IPS DF 6.9 (cell line): ENCODE measurements at regions not wholly inside any gene's neighbourhood (a gene's known extent, or its start where the extent isn't known, plus 50 kb on each side); places are given as distances from the start of the nearest gene placed in this dataset.

Experiments
- DNase-seq: peaks from one replicate; pipeline ENCODE4 v3.0.0-alpha.2; 2013; ENCODE audit warnings: low read depth, low spot score
- H3K27ac ChIP-seq: one replicate; pipeline ENCODE4 v1.5.1; 2013; ENCODE audit warnings: low read length, control low read depth
- H3K27me3 ChIP-seq: 2 replicates; pipeline ENCODE4 v1.6.1; 2013; ENCODE audit warnings: mild to moderate bottlenecking, low read length; ENCODE audit not compliant: control insufficient read depth, insufficient read depth
- H3K36me3 ChIP-seq: 2 replicates; pipeline ENCODE4 v1.6.1; 2013; ENCODE audit warnings: low read length; ENCODE audit not compliant: control insufficient read depth, insufficient read depth
- H3K4me1 ChIP-seq: 2 replicates; pipeline ENCODE4 v1.6.1; 2013; ENCODE audit warnings: low read length; ENCODE audit not compliant: control insufficient read depth, insufficient read depth
- H3K4me3 ChIP-seq: 2 replicates; pipeline ENCODE4 v1.5.1; 2013; ENCODE audit warnings: mild to moderate bottlenecking, low read length
- H3K9me3 ChIP-seq: 2 replicates; pipeline ENCODE4 v1.6.1; 2013; ENCODE audit warnings: low read length, inconsistent platforms; ENCODE audit not compliant: control insufficient read depth, insufficient read depth
- WGBS: extraction: QIAGEN DNeasy Blood & Tissue Kit; methylation state at CpG from one replicate; pipeline ENCODE4 v1.1.7; 2013; ENCODE audit warnings: mixed read lengths, missing lambda C conversion rate; ENCODE audit not compliant: insufficient read length, insufficient coverage; 5-methylcytosine and 5-hydroxymethylcytosine counted together

GRCh38 chr1:91173346-91173890, 151.6 kb upstream of the ZNF644 start:
- Histone ChIP-seq H3K27me3 (no peaks in the 10 kb centered on the region), H3K36me3 (no peaks in the 10 kb centered on the region), H3K4me3 (no peak overlapping the region), H3K4me1 (0 out of 2 replicates have a peak, but pooled peaks cover 1% of the 10 kb centered on the region), H3K9me3 (no peaks in the 10 kb centered on the region), H3K27ac (no peak overlapping the region)
- no peak for DNase-seq
- no CpG with 5 or more reads among the region's 9 CpGs for WGBS

GRCh38 chr1:91172541-91172940, 150.7 kb upstream of the ZNF644 start:
- Histone ChIP-seq H3K36me3 (no peaks in the 10 kb centered on the region), H3K4me1 (0 out of 2 replicates have a peak, but pooled peaks cover 1% of the 10 kb centered on the region), H3K27ac (no peak overlapping the region), H3K9me3 (no peaks in the 10 kb centered on the region), H3K27me3 (no peaks in the 10 kb centered on the region), H3K4me3 (no peak overlapping the region)
- no CpG with 5 or more reads among the region's 2 CpGs for WGBS
- no peak for DNase-seq

GRCh38 chr1:91171898-91172297, 150.1 kb upstream of the ZNF644 start:
- H3K9me3 ChIP-seq, result no peaks in the 10 kb centered on the region
- no peak for DNase-seq
- no peak overlapping the region for H3K27ac ChIP-seq
- no peaks in the 10 kb centered on the region for H3K36me3 ChIP-seq
- H3K4me3 ChIP-seq, result no peak overlapping the region
- 0 out of 2 replicates have a peak, but pooled peaks cover 1% of the 10 kb centered on the region for H3K4me1 ChIP-seq
- H3K27me3 ChIP-seq, result no peaks in the 10 kb centered on the region
- no CpG with 5 or more reads among the region's 7 CpGs for WGBS

- Histone ChIP-seq H3K4me1 (0 out of 2 replicates have a peak, but pooled peaks cover 1% of the 10 kb centered on the region), H3K27me3 (no peaks in the 10 kb centered on the region), H3K9me3 (no peaks in the 10 kb centered on the region), H3K27ac (no peak overlapping the region), H3K36me3 (no peaks in the 10 kb centered on the region), H3K4me3 (no peak overlapping the region)
- DNase-seq, result no peak
- WGBS, result no CpG with 5 or more reads among the region's 4 CpGs
Observed at GRCh38 chr1:91170571-91170970, 148.7 kb upstream of the ZNF644 start.

- Histone ChIP-seq H3K27me3 (no peaks in the 10 kb centered on the region), H3K27ac (no peak overlapping the region), H3K36me3 (no peaks in the 10 kb centered on the region), H3K4me1 (no peaks in the 10 kb centered on the region), H3K4me3 (no peak overlapping the region), H3K9me3 (no peaks in the 10 kb centered on the region)
- no CpG with 5 or more reads among the region's 6 CpGs for whole genome bisulfite sequencing
- DNase-seq, result no peak
Observed at GRCh38 chr1:91166106-91166712, 144.4 kb upstream of the ZNF644 start.

GRCh38 chr1:91165033-91165654, 143.3 kb upstream of the ZNF644 start:
- H3K9me3 ChIP-seq, result no peaks in the 10 kb centered on the region
- H3K27ac ChIP-seq, result no peak overlapping the region
- no peaks in the 10 kb centered on the region for H3K36me3 ChIP-seq
- no CpG with 5 or more reads among the region's 14 CpGs for WGBS
- H3K4me3 ChIP-seq, result no peak overlapping the region
- no peaks in the 10 kb centered on the region for H3K4me1 ChIP-seq
- peak; percentile 82 for DNase-seq
- no peaks in the 10 kb centered on the region for H3K27me3 ChIP-seq

GRCh38 chr1:91162613-91163012, 140.8 kb upstream of the ZNF644 start:
- H3K27me3 ChIP-seq, result no peaks in the 10 kb centered on the region
- DNase-seq, result no peak
- H3K36me3 ChIP-seq, result no peaks in the 10 kb centered on the region
- H3K27ac ChIP-seq, result no peak overlapping the region
- no CpG with 5 or more reads among the region's 3 CpGs for WGBS
- no peaks in the 10 kb centered on the region for H3K9me3 ChIP-seq
- no peaks in the 10 kb centered on the region for H3K4me1 ChIP-seq
- H3K4me3 ChIP-seq, result no peak overlapping the region

- Histone ChIP-seq H3K36me3 (no peaks in the 10 kb centered on the region), H3K27me3 (no peaks in the 10 kb centered on the region), H3K9me3 (no peaks in the 10 kb centered on the region), H3K27ac (no peak overlapping the region), H3K4me1 (no peaks in the 10 kb centered on the region), H3K4me3 (no peak overlapping the region)
- WGBS, result no CpG with 5 or more reads among the region's 4 CpGs
- no peak for DNase-seq
Observed at GRCh38 chr1:91161749-91162148, 139.9 kb upstream of the ZNF644 start.

GRCh38 chr1:91161166-91161565, 139.3 kb upstream of the ZNF644 start:
- H3K27me3 ChIP-seq, result no peaks in the 10 kb centered on the region
- no peaks in the 10 kb centered on the region for H3K9me3 ChIP-seq
- no peak overlapping the region for H3K27ac ChIP-seq
- H3K4me1 ChIP-seq, result no peaks in the 10 kb centered on the region
- WGBS, result no CpG with 5 or more reads among the region's 9 CpGs
- H3K4me3 ChIP-seq, result no peak overlapping the region
- no peaks in the 10 kb centered on the region for H3K36me3 ChIP-seq
- no peak for DNase-seq

- no peak for DNase-seq
- Histone ChIP-seq H3K27ac (no peak overlapping the region), H3K27me3 (no peaks in the 10 kb centered on the region), H3K4me1 (no peaks in the 10 kb centered on the region), H3K9me3 (no peaks in the 10 kb centered on the region), H3K36me3 (no peaks in the 10 kb centered on the region), H3K4me3 (no peak overlapping the region)
- WGBS, result no CpG with 5 or more reads among the region's 14 CpGs
Observed at GRCh38 chr1:91160363-91161075, 138.7 kb upstream of the ZNF644 start.
